NCI-H2171 treated with DMSO at 0.1 percent for 48 hours (cell line): ENCODE measurements at regions not wholly inside any gene's neighbourhood (a gene's known extent, or its start where the extent isn't known, plus 50 kb on each side); places are given as distances from the start of the nearest gene placed in this dataset.

Experiments
- DNase-seq: peaks from one replicate; lab custom pipeline; 2025; lab: John Stamatoyannopoulos, UW

DNA sequence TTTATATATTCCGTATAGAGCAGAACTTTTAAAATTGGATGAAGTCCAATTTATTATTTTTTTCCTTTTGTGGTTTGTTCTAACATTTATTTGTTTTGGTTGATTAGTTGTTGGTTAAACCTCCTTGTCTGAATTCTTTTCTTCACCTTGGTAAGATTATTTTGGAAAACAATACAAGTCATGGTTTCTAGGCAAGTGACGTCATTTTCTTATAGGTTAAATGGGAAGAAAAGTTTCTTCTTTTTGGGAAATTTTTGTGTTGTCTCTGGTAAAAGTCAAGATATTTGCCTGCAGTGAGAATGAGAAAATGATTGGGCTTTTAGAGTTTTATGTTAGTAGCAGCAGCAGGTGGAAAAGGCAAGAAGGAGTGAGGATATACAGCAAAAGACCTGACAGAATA lies 197.9 kb downstream of the OTOR start:
- DNase-seq, result no peak

GRCh38 chr20:16947479-16947878 lies 199.3 kb downstream of the OTOR start:
- DNase-seq, result no peak

- no peak for DNase-seq
Observed at GRCh38 chr20:16951876-16952275, 203.7 kb downstream of the OTOR start.

DNA sequence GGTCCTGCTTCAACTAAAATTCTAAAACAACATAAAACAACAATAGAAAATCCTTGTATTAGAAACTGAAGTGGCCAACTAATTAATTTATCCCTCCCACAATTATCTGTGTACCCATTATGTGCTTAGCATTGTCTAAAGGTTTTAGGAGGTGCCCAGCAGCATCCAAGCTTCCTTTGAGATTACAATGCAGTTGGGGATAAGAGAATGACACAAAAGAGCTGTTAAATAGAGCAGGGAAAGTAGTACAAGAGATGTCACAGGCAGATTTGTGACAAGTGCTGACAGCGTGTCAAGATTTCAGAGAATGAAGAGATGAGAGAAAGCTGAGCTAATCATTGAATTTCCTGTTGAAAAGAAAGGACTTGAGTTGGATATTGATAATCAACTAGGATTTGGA lies 204.8 kb downstream of the OTOR start:
- DNase-seq, result no peak

DNA sequence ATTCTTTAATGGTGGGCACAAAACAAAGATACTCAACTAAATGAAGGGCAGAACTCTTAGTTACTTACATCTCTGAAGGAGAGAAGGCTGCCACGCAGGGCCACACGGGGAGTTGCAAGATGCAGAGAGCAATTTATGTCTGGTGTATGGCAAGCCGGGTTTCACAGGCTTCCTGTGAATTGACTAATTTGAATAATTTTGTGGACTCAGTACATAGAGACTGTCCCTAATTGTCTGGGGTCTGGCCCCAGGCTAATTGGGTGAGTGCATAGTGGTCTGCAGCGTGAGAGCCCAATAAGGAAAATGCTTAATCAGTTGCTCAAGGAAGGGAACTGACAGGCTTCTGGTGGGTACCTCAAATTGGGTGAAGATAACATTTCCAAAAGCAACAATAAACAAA lies 205.7 kb downstream of the OTOR start:
- DNase-seq, result no peak

DNA sequence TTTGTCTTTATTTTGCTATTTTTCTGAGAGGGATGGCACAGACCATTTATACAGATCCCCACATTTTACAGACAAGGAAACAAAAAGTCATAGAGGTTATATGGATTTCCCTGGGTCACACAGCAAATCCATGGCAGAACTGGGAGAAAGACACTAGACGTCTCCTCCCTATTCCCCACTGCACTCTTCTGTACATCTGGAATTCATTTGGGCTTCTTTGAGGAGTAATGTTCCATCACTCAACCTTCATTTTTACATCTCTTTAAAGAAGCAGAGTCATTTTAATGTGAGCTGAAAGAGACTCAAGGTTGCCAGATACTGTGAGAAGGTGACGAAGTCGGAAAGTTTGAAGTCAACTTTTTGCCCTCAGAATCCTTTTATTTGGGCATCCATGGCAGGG lies 207.3 kb downstream of the OTOR start:
- DNase-seq, result no peak

GRCh38 chr20:16955971-16956370 lies 207.8 kb downstream of the OTOR start:
- no peak for DNase-seq

GRCh38 chr20:16965401-16965800 lies 217.2 kb downstream of the OTOR start:
- DNase-seq, result no peak

GRCh38 chr20:16966276-16966880 lies 218.2 kb downstream of the OTOR start:
- DNase-seq, result no peak

- DNase-seq, result no peak
Observed at GRCh38 chr20:16968099-16968498, 219.9 kb downstream of the OTOR start.

GRCh38 chr20:16970776-16971175 lies 222.6 kb downstream of the OTOR start:
- no peak for DNase-seq

DNA sequence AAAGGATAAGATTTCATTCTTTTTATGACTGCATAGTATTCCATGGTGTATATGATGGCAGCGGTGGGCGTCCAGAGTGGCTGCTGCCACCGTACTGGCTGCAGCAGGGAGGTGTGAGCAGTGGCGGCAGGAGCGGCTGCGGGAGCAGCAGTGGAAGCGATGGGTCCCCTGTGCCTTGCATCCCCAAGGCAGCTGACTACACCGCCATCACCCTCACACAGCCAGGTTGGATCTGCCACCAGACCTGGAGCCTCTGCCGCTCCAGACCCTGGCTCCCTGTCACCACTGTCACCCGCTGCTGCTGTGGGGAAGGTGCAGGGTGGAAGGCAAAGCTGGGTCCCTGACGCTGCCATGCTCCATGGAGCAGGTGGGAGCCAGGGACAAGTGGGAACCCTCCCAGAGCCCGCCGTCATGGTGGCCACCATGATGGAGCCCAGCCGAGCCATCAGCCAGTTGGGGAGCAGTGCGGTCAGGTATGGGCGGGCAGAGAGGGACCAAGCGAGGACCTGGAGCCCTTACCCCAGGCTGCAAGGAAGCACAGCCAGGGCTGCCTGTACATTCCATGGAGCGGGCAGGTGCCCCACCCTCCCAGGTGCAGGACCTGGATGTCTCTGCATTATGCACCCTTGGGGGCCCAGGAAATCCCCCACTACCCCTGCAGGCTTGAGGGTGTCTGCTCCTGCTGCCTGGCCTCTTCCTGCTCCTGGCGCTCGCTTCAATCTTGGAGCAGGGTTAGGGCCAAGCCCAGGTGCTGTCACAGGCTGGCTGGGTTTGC lies 226.1 kb downstream of the OTOR start:
- no peak for DNase-seq

DNA sequence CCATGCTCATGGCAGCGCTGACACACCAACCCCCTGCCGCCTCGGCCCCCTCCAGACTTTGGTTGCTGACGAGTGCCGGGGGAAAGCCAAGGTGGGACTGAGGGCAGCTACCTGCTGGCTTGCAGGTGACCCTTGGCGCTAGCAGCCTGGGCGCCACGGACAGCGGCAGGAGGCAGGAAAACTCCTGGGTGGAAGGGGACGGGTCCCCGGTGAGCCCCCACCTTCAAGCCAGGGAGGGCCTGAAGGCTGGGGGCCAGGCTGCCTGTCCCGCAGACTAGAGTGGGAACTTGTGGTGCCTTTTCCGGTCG lies 226.7 kb downstream of the OTOR start:
- no peak for DNase-seq

DNA sequence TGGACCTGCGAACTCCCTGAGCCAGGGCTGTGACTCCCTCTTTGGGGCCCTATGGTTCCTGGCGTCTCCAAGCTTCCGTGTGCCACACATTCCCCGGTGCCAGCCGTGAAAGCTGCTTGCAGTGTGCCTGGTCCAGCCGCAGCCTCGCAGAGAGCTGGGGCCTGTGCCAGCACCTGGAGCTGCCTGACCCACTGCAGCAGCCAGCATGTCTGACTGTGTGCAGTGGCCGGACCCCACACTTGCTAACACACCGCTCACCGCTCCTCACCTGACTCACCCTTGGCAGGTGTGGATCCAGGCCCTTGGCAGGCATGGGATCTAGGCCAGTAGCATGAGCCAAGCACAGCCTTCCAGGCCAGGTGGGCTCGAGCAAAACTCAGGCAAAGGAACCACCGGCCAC lies 227.5 kb downstream of the OTOR start:
- no peak for DNase-seq

GRCh38 chr20:16978497-16978896 lies 230.3 kb downstream of the OTOR start:
- DNase-seq, result no peak

DNA sequence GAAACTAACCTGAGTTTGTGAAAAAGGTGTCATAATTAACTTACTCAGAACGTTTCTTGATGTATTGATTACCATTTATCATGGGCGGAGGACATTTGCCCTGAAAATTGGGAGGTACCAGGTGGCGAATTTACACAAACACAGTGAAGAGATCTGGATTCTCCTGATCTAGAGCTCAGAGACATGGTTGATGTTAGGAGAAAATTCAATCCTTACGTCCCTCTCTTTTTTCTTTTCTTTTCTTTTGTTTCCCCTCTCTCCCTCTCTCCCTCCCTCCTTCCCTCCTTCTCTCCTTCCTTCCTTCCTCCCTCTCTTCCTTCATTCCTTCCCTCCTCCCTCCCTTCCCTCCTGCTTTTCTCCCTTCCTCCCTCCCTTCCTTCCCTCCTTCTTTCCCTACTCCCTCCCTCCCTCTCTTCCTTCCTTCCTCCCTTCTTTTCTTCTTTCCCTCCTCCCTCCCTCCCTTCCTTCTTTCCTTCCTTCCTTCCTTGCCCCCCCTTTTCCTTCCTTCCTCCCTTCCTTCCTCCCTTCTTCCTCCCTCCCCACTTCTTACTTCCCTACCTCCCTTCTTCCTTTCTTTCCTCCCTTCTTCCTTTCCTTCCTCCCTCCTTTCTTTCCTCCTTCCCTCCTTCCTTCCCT lies 234.1 kb downstream of the OTOR start:
- no peak for DNase-seq

DNA sequence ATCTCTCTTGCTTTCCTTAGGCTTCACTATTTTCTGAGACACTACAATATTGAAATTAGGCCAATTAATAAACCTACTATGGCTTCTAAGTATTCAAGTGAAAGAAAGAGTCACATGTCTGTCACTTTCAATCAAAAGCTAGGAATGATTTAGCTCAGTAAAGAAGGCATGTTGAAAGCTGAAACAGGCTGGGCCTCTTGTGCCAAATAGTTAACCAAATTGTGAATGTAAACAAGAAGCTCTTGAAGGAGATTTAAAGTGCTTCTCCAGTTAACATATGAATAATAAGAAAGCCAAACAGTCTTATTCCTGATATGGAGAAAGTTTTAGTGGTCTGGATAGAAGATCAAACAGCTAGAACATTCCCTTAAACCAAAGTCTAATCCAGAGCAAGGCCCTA lies 236.3 kb downstream of the OTOR start:
- no peak for DNase-seq

DNA sequence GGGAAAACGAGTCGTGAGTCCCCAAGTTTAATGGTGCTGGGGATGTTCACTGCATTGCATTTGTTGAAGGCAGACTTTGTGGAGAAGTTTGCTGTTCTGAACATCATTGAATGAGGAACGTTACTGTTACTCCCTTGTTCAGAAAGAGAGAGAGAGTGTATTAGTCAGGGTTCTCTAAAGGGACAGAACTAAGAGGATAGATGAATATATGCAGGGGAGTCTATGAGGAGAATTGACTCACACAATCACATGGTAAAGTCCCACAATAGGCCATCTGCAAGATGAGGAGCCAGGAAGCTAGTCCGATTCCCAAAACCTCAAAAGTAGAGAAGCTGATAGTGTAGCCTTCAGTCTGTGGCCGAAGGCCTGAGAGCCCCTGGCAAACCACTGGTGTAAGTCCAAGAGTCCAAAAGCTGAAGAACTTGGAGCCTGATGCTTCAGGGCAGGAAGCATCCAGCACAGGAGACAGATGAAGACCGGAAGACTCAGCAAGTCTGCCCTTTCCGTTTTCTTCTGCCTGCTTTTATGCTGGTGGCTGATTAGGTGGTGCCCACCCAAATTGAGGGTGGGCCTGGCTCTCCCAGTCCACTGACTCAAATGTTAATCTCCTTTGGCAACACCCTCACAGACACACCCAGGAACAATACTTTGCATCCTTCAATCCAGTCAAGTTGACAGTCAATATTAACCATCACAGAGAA lies 223.5 kb upstream of the PCSK2 start:
- DNase-seq, result no peak

- no peak for DNase-seq
Observed at GRCh38 chr20:17010181-17010580, 216.7 kb upstream of the PCSK2 start.

GRCh38 chr20:17012546-17013226 lies 214.2 kb upstream of the PCSK2 start:
- DNase-seq, result no peak

- no peak for DNase-seq
Observed at GRCh38 chr20:17014217-17014616, 212.6 kb upstream of the PCSK2 start.

DNA sequence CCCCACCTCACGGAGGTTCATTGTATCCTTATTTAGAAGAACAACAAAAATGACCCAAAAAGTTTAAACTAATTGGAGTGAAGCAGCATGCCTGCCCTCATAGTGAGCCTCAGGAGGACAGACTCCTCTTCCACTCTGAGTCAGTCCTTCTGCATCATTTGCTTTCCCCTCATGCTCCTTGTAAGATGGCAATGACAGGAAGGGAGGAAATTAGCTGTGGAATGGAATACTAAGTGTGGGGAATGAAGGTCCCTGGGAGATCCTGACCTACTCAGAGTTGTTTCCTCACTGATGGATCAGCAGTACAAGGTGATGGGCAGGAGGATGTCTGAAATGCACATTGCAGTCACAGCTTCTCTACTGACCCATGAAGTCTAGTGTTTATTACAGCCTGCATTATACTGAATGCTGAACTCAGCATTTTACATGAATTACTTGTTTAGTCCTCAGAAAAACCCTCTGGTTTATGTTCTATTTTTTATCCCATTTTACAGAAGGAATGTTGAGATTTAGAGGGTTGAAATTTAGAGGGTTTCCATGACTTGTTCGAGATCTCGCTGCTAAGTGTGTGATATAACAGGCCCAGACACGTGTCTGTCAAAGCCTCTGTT lies 212.0 kb upstream of the PCSK2 start:
- no peak for DNase-seq
